Activated T-helper 2 cell treated with anti-CD3 and anti-CD28 coated beads, Interferon-gamma antibody, Interleukin-2, Interleukin-4, amounts not matched to agents 10 μg/mL and 5 μg/mL and 100 μg/mL, durations not matched to agents 14 hours and 24 hours and 36 hours (primary cell): ENCODE measurements at regions not wholly inside any gene's neighbourhood (a gene's known extent, or its start where the extent isn't known, plus 50 kb on each side); places are given as distances from the start of the nearest gene placed in this dataset.

Source experiments
- DNase-seq: peaks from one replicate; pipeline ENCODE4 v3.0.0; 2021; ENCODE audit warnings: low spot score
- H3K27ac Mint-ChIP-seq: one replicate; pipeline ENCODE4 v1.8.0; 2021; ENCODE audit warnings: mixed read lengths
- H3K27me3 Mint-ChIP-seq: one replicate; pipeline ENCODE4 v1.8.0; 2021; ENCODE audit warnings: low read depth, mixed read lengths
- H3K36me3 Mint-ChIP-seq: one replicate; pipeline ENCODE4 v1.8.0; 2021; ENCODE audit warnings: low read depth, mixed read lengths
- H3K4me1 Mint-ChIP-seq: one replicate; pipeline ENCODE4 v1.8.0; 2021; ENCODE audit warnings: low read depth, mixed read lengths
- H3K4me3 Mint-ChIP-seq: one replicate; pipeline ENCODE4 v1.8.0; 2021; ENCODE audit warnings: low read depth, mild to moderate bottlenecking, moderate library complexity, mixed read lengths
- H3K9me3 Mint-ChIP-seq: one replicate; pipeline ENCODE4 v1.8.0; 2021; ENCODE audit warnings: mixed read lengths
- intact Hi-C: fragments of 100-400 bp; cut with micrococcal nuclease; formaldehyde crosslinking; loops from one replicate; pipeline ENCODE4 v1.15.1; 2023

GRCh38 chr3:117964814-117965213 is 1069.8 kb downstream of the IGSF11 start:
- H3K4me3 Mint-ChIP-seq, result no peak overlapping the region
- H3K36me3 Mint-ChIP-seq, result no peaks in the 10 kb centered on the region
- no peaks in the 10 kb centered on the region for H3K4me1 Mint-ChIP-seq
- H3K9me3 Mint-ChIP-seq, result peaks cover 4% of the 10 kb centered on the region
- no peaks in the 10 kb centered on the region for H3K27me3 Mint-ChIP-seq
- no peak overlapping the region for H3K27ac Mint-ChIP-seq
- intact Hi-C loops, result no loop called here
- DNase-seq, result no peak

GRCh38 chr3:117977504-117978228 is 1057.0 kb downstream of the IGSF11 start:
- no peaks in the 10 kb centered on the region for H3K36me3 Mint-ChIP-seq
- H3K4me3 Mint-ChIP-seq, result no peak overlapping the region
- intact Hi-C loops, result no loop called here
- H3K9me3 Mint-ChIP-seq, result no peaks in the 10 kb centered on the region
- H3K4me1 Mint-ChIP-seq, result no peaks in the 10 kb centered on the region
- no peaks in the 10 kb centered on the region for H3K27me3 Mint-ChIP-seq
- H3K27ac Mint-ChIP-seq, result no peak overlapping the region
- no peak for DNase-seq

DNA sequence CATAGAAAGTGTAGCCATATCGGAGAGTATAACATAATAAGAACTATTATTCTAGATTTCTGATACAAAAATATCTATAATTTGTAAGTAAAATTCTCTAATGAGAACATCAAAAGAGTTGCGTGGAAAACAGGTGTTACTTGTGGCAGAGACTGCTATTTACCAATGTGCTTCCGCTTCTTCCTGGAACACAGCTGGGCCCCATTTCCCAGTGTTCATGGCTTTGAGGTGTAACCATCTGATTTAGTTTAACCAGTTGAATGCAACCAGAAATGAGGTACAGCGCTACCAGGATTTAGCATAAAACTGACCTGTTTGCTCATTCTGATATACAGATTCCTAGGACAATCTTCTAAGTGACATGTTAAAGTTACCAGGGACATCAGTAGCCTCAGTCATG is 1055.2 kb downstream of the IGSF11 start:
- no peak for DNase-seq
- Mint-ChIP-seq H3K4me3 (no peak overlapping the region), H3K9me3 (no peaks in the 10 kb centered on the region), H3K27me3 (no peaks in the 10 kb centered on the region), H3K27ac (no peak overlapping the region), H3K4me1 (no peaks in the 10 kb centered on the region), H3K36me3 (no peaks in the 10 kb centered on the region)
- intact Hi-C loops, result no loop called here

DNA sequence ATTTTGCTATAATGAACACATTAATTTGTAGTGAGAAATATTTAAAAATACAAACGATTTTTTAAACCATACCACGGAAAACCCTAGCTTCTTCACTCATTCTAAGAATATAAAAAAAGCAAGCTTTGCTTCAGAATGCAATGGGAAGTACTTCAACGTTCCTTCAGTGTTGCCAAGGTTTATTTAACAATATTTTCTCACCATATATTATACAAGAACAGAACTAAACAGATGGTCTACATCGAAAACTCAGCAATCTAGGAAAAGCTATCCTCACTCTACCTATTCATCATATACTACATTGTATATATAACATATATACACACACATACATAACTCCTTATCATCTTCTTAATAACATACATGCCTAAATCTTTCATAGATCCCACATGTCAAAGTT is 1047.4 kb downstream of the IGSF11 start:
- no peak overlapping the region for H3K4me3 Mint-ChIP-seq
- no peaks in the 10 kb centered on the region for H3K4me1 Mint-ChIP-seq
- DNase-seq, result no peak
- H3K9me3 Mint-ChIP-seq, result no peaks in the 10 kb centered on the region
- no peaks in the 10 kb centered on the region for H3K36me3 Mint-ChIP-seq
- intact Hi-C loops, result no loop called here
- H3K27me3 Mint-ChIP-seq, result no peaks in the 10 kb centered on the region
- H3K27ac Mint-ChIP-seq, result no peak overlapping the region

DNA sequence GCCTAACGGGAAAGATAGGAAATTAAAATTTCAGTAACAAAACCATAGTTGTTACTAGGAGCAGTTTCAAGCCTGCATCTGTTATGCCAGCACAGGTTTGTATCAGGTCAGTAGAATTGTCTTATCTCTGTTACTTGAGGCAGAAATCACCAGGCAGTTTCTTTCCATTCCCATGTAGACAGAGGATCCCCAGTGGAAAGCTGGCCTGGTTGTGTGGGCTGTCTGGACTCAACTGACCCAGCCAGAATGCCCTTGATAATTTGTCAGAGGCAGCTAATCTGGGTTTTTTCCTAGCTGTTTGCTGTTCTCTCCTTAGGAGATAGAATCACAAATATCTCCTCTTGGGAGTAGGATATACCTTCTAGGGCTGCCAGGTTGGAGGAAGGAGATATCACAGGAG is 1044.7 kb downstream of the IGSF11 start:
- Mint-ChIP-seq H3K4me3 (no peak overlapping the region), H3K36me3 (no peaks in the 10 kb centered on the region), H3K9me3 (no peaks in the 10 kb centered on the region), H3K27ac (no peak overlapping the region), H3K27me3 (no peaks in the 10 kb centered on the region), H3K4me1 (no peaks in the 10 kb centered on the region)
- DNase-seq, result no peak
- intact Hi-C loops, result no loop called here

DNA sequence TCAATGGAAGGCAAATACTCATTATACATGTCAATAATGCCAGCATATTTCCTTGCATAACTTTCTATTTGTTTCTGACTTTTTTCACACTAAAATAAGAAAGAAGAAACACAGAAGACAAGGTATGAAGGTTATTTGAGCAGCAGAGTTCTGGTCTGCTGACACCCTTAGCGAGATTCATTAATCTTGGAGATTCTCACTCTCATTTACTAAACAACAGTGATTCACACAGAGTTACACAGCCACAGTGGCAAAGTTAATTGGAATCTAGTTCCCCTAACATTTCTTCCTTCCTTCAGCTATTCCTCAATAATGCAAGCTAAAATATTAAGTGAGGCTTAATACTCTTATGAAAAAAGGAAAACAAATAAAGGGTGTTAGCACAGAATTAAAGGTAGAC is 1044.0 kb downstream of the IGSF11 start:
- no peaks in the 10 kb centered on the region for H3K9me3 Mint-ChIP-seq
- no peaks in the 10 kb centered on the region for H3K36me3 Mint-ChIP-seq
- intact Hi-C loops, result no loop called here
- H3K27me3 Mint-ChIP-seq, result no peaks in the 10 kb centered on the region
- no peak overlapping the region for H3K4me3 Mint-ChIP-seq
- no peaks in the 10 kb centered on the region for H3K4me1 Mint-ChIP-seq
- DNase-seq, result no peak
- H3K27ac Mint-ChIP-seq, result no peak overlapping the region

DNA sequence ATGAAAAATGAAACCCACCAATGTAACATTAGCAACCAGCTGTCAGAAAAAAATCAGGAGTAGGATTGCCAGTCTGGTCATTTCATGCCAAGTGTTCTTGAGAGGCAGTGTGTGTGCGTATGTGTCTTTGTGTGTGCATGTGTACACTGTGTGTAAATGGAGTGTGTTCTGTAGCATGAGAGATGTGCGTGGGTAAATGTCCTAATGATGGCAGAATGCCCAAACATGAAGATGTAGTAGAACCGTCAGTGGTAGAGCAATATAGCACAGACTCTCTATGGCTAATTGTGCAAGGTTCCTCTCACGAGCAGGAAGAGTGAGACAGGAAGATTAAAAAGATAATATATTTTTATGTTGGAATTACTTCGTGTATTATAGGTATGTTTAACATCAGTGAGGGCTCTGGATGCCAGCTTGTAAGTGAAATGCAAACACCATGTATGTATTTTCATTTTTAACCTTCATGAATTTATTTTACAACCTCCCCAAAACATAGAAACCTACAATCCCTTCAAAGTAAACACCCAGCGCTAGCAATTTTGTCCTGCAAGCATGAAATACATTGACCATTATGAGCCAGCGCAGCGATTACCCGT is 1038.7 kb downstream of the IGSF11 start:
- intact Hi-C loops, result loop anchor here (5.0 kb wide), 1 partner anchor 1224 kb away; no protein-coding TSS in a partner anchor
- DNase-seq, result no peak
- Mint-ChIP-seq H3K4me3 (no peak overlapping the region), H3K27me3 (no peaks in the 10 kb centered on the region), H3K4me1 (no peaks in the 10 kb centered on the region), H3K27ac (no peak overlapping the region), H3K36me3 (no peaks in the 10 kb centered on the region), H3K9me3 (no peaks in the 10 kb centered on the region)

- Mint-ChIP-seq H3K4me3 (no peak overlapping the region), H3K36me3 (no peaks in the 10 kb centered on the region), H3K27ac (no peak overlapping the region), H3K4me1 (no peaks in the 10 kb centered on the region), H3K27me3 (no peaks in the 10 kb centered on the region), H3K9me3 (no peaks in the 10 kb centered on the region)
- intact Hi-C loops, result loop anchor here (2.0 to 5.0 kb wide), 2 partner anchors 979 to 1225 kb away; no protein-coding TSS in a partner anchor
- DNase-seq, result peak; percentile 36
Measured at GRCh38 chr3:117997201-117998049, 1037.2 kb downstream of the IGSF11 start.

DNA sequence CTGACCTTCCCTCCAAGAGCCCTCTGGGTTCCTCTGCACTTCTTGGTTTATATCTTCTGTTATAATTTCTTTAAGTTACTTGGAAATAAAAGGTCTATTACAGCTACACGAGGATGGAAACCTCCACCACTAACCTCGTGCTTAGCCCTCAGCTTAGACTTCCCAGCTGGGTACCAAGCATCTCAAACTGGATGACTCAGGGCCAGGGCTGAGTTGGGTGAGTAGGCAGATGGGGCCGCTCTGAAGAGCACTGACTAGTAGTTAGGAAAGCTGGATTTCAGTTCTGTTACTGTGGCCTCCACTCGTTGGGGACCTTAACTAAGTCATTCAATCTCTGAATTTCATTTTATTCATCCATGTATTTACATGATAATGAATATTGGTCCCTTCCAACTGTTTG is 1036.6 kb downstream of the IGSF11 start:
- no peak overlapping the region for H3K4me3 Mint-ChIP-seq
- H3K36me3 Mint-ChIP-seq, result no peaks in the 10 kb centered on the region
- H3K9me3 Mint-ChIP-seq, result no peaks in the 10 kb centered on the region
- H3K27ac Mint-ChIP-seq, result no peak overlapping the region
- H3K4me1 Mint-ChIP-seq, result no peaks in the 10 kb centered on the region
- no peaks in the 10 kb centered on the region for H3K27me3 Mint-ChIP-seq
- intact Hi-C loops, result loop anchor here (2.0 to 5.0 kb wide), 2 partner anchors 979 to 1226 kb away; no protein-coding TSS in a partner anchor
- DNase-seq, result no peak

DNA sequence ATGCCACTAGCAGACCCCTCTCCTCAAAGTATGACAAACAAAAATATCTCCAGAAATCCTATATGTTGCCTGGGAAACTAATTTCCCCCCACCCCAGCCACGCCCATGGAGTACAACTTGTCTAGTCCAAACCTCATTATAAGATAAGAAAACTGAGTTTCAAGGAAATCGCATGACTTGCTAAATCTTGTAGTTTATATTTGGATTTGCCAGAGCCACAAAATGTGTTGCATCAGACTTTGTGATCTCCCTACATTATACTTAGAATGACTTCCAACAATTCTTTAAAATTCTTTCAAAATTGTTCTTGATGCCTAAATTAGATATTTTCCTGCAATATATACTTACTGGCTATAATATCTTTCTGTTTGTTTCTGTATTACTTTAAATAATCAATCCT is 1034.4 kb downstream of the IGSF11 start:
- no peak overlapping the region for H3K27ac Mint-ChIP-seq
- no peaks in the 10 kb centered on the region for H3K36me3 Mint-ChIP-seq
- H3K27me3 Mint-ChIP-seq, result no peaks in the 10 kb centered on the region
- no peak for DNase-seq
- intact Hi-C loops, result no loop called here
- no peaks in the 10 kb centered on the region for H3K9me3 Mint-ChIP-seq
- H3K4me1 Mint-ChIP-seq, result no peaks in the 10 kb centered on the region
- H3K4me3 Mint-ChIP-seq, result no peak overlapping the region

DNA sequence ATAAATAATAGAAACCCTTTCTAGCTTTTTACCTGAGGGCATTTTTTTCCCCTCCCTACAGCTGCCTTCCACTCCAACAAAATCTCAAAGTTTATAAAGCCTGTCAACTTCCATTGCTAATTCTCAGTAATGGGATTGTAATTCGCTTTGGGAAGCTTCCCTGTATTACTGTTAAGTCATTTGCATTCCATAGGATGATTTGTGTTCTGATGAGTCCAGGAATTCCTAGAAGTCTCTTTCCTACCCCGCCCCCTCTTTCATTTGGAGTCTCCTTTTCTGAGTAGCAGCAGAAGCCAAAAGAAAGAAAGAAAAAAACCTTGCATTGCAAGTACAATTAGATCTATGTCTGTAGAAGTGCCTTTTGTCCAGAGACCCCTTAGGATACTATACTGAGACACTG is 1033.3 kb downstream of the IGSF11 start:
- DNase-seq, result no peak
- H3K36me3 Mint-ChIP-seq, result no peaks in the 10 kb centered on the region
- no peak overlapping the region for H3K4me3 Mint-ChIP-seq
- H3K4me1 Mint-ChIP-seq, result no peaks in the 10 kb centered on the region
- H3K9me3 Mint-ChIP-seq, result no peaks in the 10 kb centered on the region
- intact Hi-C loops, result no loop called here
- H3K27me3 Mint-ChIP-seq, result no peaks in the 10 kb centered on the region
- no peak overlapping the region for H3K27ac Mint-ChIP-seq

- no peak for DNase-seq
- H3K9me3 Mint-ChIP-seq, result peaks cover 27% of the 10 kb centered on the region
- H3K4me3 Mint-ChIP-seq, result no peak overlapping the region
- H3K36me3 Mint-ChIP-seq, result no peaks in the 10 kb centered on the region
- H3K4me1 Mint-ChIP-seq, result no peaks in the 10 kb centered on the region
- intact Hi-C loops, result no loop called here
- H3K27ac Mint-ChIP-seq, result no peak overlapping the region
- no peaks in the 10 kb centered on the region for H3K27me3 Mint-ChIP-seq
Measured at GRCh38 chr3:118011910-118012309, 1022.7 kb downstream of the IGSF11 start.

DNA sequence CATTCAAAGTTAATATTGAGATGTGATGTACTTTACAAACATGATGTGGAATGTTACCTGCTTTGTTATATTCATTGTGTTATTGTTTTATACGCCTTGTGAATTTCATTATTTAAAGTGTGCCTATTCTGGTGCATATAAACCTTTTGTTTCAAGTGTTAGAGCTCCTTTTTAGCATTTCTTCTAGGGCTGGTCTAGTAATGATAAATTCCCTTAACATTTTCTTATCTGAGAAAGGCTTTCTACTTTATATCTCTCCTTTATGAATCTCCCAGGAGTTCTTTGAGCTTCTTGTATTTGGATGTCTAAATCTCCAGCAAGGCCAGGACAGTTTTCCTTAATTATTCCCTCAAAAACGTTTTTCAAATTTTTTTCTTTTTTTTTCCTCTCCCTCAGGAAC is 1005.6 kb downstream of the IGSF11 start:
- no peak for DNase-seq
- Mint-ChIP-seq H3K27me3 (no peaks in the 10 kb centered on the region), H3K36me3 (no peaks in the 10 kb centered on the region), H3K4me1 (no peaks in the 10 kb centered on the region), H3K27ac (no peak overlapping the region), H3K4me3 (no peak overlapping the region), H3K9me3 (peaks cover 56% of the 10 kb centered on the region)
- intact Hi-C loops, result no loop called here
